GM23248 (cell line): ENCODE measurements at regions not wholly inside any gene's neighbourhood (a gene's known extent, or its start where the extent isn't known, plus 50 kb on each side); places are given as distances from the start of the nearest gene placed in this dataset.

Source experiments
- EZH2 ChIP-seq: fragments of 200-600 bp; sonication (generic); IDR thresholded peaks from 2 replicates; pipeline ENCODE4 v1.6.1; 2018; ENCODE audit warnings: antibody characterized with exemption, mild to moderate bottlenecking; ENCODE audit not compliant: insufficient read depth, poor library complexity, severe bottlenecking
- EZH2phosphoT487 ChIP-seq: fragments of 200-600 bp; sonication (generic); IDR thresholded peaks from 2 replicates; pipeline ENCODE4 v1.6.1; 2018; ENCODE audit warnings: antibody characterized with exemption, moderate library complexity, mild to moderate bottlenecking, low read depth; ENCODE audit not compliant: insufficient read depth

DNA sequence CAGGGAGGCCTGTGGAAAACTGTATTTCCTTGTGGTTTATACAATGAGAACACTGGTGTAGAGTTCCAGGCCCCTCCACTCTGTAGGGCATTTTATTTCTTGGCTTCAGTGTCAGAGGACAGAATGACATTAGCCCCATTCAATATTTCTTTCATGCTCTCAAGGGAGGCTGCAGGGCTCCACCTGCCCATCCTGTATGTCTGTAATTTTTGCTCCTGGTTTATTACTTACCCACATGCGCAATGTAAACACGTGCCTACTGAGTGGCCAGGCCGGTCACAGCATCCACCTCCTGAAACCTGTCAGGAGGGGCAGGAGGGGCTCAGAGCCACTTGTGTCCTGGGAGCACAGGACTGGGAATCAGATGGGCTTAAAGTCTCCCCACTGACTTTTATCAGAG, 82.4 kb downstream of the GADD45G start:
- TF ChIP-seq EZH2, result no peak
- TF ChIP-seq EZH2phosphoT487, result no peak
